GM10248 (cell line): ENCODE measurements at regions not wholly inside any gene's neighbourhood (a gene's known extent, or its start where the extent isn't known, plus 50 kb on each side); places are given as distances from the start of the nearest gene placed in this dataset.
A peak's percentile ranks its signal among the peaks of the same experiment; 100 is the strongest.

Experiments
- CTCF ChIA-PET: fragments of 300-600 bp; sonication (Branson Sonifier 250); formaldehyde crosslinking; extraction: SDS; loops from one replicate; lab custom pipeline; 2021; ENCODE audit warnings: antibody characterized with exemption; lab: Yijun Ruan, JAX
- POLR2A ChIA-PET: fragments of 350-650 bp; sonication (Branson Sonifier 250); formaldehyde crosslinking; extraction: SDS; loops from one replicate; lab custom pipeline; 2020; ENCODE audit warnings: antibody characterized with exemption; lab: Yijun Ruan, JAX
- DNase-seq: peaks from one replicate; pipeline ENCODE4 v3.0.0; 2012; ENCODE audit errors: extremely low spot score
- TF ChIP-seq, protein P1 (sequence below): IDR thresholded peaks from 2 replicates; pipeline ENCODE4 v1.5.1; 2012; ENCODE audit warnings: mild to moderate bottlenecking, low read depth; ENCODE audit errors: extremely low read depth, missing control alignments, control extremely low read depth

DNA sequence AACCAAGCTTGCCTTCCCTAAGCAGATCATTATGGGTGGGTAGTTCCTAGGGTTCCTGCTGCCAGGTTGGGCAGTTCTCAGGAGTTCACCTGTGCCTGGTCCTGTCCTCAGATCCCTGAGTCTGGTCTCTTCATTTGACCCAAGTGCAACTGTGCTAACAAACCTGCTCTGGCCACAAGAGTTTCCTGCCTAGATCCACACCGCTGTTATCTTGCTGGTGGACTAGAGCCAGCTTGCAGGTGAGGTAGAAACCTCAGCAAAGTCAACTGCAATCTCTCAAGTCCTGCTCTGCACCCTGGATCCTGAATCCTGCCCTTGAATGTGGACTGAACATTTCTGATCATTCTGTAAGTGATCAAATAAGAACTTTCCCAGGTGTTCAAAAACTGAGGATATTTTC lies 191.8 kb upstream of the LRFN2 start:
- POLR2A ChIA-PET: no interaction called here
- TF ChIP-seq, protein P1, sequence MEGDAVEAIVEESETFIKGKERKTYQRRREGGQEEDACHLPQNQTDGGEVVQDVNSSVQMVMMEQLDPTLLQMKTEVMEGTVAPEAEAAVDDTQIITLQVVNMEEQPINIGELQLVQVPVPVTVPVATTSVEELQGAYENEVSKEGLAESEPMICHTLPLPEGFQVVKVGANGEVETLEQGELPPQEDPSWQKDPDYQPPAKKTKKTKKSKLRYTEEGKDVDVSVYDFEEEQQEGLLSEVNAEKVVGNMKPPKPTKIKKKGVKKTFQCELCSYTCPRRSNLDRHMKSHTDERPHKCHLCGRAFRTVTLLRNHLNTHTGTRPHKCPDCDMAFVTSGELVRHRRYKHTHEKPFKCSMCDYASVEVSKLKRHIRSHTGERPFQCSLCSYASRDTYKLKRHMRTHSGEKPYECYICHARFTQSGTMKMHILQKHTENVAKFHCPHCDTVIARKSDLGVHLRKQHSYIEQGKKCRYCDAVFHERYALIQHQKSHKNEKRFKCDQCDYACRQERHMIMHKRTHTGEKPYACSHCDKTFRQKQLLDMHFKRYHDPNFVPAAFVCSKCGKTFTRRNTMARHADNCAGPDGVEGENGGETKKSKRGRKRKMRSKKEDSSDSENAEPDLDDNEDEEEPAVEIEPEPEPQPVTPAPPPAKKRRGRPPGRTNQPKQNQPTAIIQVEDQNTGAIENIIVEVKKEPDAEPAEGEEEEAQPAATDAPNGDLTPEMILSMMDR: no peak
- DNase-seq: no peak
- CTCF ChIA-PET: no interaction called here

DNA sequence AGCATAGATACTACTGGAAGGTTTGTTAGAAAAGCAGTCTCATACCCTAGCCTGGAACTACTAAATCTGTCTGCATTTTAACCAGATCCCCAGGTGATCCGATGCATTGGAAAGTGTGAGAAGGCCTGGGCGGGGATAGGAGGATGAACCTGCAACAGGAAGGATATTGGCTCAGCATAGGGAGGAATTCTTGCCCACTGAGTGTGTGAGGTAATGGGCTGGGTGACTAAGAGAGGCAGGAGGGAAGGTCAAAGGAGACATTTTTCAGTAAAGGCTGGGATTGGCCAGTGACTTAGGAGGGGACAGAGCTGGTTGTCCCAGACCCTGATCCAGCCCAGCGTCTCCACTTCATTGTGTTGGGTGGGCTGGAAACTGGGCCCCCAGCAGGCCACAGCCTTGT lies 191.0 kb upstream of the LRFN2 start:
- TF ChIP-seq, protein P1: no peak
- ChIA-PET CTCF (no interaction called here), POLR2A (no interaction called here)

DNA sequence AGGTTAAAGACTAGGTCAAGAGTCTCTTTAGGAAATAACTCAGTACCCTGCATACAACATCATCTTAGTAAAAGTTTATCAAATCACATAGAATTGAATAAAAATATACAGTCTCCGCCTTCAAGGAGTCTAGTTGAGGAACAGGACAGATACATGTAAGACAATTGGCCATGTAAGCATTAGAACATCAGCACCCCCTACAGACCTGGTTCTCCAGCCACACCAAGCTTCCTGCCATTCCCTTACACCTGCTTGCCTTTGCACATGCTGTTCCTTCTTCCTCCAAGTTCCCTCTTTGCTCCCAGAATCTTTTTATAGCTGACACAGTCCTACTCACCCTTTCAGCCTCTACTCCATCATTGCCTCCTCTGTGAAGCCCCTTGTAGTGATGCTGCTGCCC lies 187.8 kb upstream of the LRFN2 start:
- POLR2A ChIA-PET: no interaction called here
- no peak for DNase-seq
- TF ChIP-seq, protein P1: peak; percentile 14
- CTCF ChIA-PET: no interaction called here

More for the DNA sequence above, 191.0 kb upstream of the LRFN2 start:
- no peak for DNase-seq

DNA sequence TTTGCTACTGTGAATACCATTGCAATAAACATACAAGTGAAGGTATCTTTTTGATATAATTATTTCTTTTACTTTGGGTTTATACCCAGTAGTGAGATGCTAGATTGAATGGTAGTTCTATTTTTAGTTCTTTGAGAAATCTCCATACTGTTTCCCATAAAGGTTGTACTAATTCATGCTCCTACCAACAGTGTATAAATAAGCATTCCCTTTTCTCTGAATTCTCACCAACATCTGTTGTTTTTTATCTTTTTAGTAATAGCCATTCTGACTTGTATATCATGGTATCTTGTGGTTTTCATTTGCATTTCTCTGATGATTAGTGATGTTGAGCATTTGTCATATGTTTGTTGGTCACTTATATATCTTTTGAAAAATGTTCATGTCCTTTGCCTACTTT lies 183.6 kb upstream of the LRFN2 start:
- TF ChIP-seq, protein P1: no peak
- CTCF ChIA-PET: no interaction called here
- no peak for DNase-seq
- POLR2A ChIA-PET: no interaction called here

DNA sequence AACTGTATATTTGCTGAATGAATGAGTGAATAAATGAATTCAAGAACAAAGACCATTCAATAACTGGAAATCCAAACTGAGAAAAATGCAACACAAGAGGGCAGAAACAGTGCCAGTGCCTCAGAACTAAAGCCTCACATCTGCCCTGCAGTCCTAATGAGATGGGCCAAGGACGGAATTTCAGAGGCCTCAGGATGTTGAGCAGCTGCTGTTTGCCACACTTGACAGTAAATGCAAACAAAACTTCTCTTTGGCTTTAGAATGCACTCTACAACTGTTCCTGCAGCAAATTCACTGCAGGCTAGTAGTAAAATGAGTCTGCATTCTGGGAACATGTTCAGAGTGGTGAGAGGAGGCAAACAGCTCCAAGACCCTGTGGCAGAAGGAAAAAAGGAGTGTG lies 177.6 kb upstream of the LRFN2 start:
- CTCF ChIA-PET: no interaction called here
- no peak for DNase-seq
- POLR2A ChIA-PET: no interaction called here
- TF ChIP-seq, protein P1: no peak

DNA sequence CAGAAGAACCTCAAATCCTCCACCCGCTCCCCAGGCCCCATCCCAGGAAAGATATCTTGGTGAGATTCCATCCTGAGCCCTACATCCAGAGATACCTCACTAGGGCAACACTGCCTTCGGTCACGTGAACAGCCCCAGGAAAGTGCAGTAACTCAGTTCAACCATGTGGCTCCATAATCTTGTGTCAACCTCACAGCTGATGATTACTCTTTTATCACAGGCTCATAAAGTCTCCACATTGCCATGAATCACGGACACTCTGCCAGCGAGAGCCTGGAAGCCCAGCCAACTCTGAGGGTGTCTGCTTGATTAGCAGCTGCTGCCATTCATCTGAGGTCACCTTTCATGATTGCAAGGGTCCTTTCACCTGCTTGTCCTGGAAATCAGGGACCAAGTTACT lies 175.8 kb upstream of the LRFN2 start:
- DNase-seq: no peak
- ChIA-PET CTCF (no interaction called here), POLR2A (no interaction called here)
- TF ChIP-seq, protein P1: no peak

DNA sequence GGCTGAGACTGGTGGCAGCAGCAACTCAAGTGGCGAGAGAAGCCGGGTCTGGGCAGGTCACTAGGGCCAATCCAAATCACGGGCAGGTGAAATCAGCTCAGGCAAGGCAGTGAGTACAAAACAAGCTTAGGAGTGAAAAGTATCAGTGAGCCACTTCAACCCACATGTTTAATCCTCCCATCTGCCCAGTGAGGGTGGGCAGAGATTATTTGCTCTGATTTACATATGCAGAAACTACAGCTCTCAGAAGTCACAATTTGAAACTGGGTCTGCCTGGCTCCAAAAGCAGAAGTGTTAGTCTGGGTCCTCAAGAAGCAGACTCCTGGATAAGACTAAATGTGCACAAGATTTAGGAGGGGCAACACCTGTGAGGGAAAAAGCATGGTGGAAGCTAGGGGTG lies 173.7 kb upstream of the LRFN2 start:
- CTCF ChIA-PET: no interaction called here
- DNase-seq: no peak
- TF ChIP-seq, protein P1: no peak
- POLR2A ChIA-PET: no interaction called here
